CD14-positive monocyte (primary cell): ENCODE measurements at regions not wholly inside any gene's neighbourhood (a gene's known extent, or its start where the extent isn't known, plus 50 kb on each side); places are given as distances from the start of the nearest gene placed in this dataset.

Experiments
- DNase-seq, 3 donors: peaks; one replicate each; pipeline ENCODE4 v3.0.0-alpha.2; 2011 to 2022
- H2AFZ ChIP-seq: 2 replicates; pipeline ENCODE4 v1.6.0; 2012; ENCODE audit warnings: mild to moderate bottlenecking, low read depth, low read length, inconsistent platforms; ENCODE audit not compliant: insufficient read depth, poor library complexity, severe bottlenecking
- H3K27ac ChIP-seq, 2 donors: 1 replicate in 1 of 2; 2 replicates in 1 of 2; pipeline ENCODE4 v1.5.1; 2012 to 2013; ENCODE audit warnings: low read length in 2 of 2, control low read depth in 1 of 2, inconsistent platforms in 1 of 2, low read depth in 1 of 2, mild to moderate bottlenecking in 1 of 2
- H3K27me3 ChIP-seq, 2 donors: one replicate each; pipeline versions ENCODE4 v1.6.0 to v1.6.1; 2011 to 2013; ENCODE audit warnings: low read length in 2 of 2; ENCODE audit not compliant: control insufficient read depth in 2 of 2, insufficient read depth in 2 of 2
- H3K36me3 ChIP-seq, 2 donors: replicated peaks in 1 of 2; 1 replicate in 1 of 2; 2 replicates in 1 of 2; pipeline versions ENCODE4 v1.5.1 to v1.6.1; 2012 to 2013; ENCODE audit warnings: low read length in 2 of 2, control low read depth in 1 of 2, inconsistent platforms in 1 of 2, mild to moderate bottlenecking in 1 of 2; ENCODE audit not compliant: insufficient read depth in 2 of 2, control insufficient read depth in 1 of 2
- H3K4me1 ChIP-seq, 2 donors: 1 replicate in 1 of 2; 2 replicates in 1 of 2; pipeline versions ENCODE4 v1.5.1 to v1.6.1; 2012 to 2013; ENCODE audit warnings: low read length in 2 of 2, control low read depth in 1 of 2, inconsistent platforms in 1 of 2, mild to moderate bottlenecking in 1 of 2, moderate library complexity in 1 of 2; ENCODE audit not compliant: insufficient read depth in 2 of 2, control insufficient read depth in 1 of 2
- H3K4me2 ChIP-seq: replicated peaks from 2 replicates; pipeline ENCODE3; 2012; ENCODE audit warnings: low read length, moderate library complexity, mild to moderate bottlenecking; ENCODE audit not compliant: poor library complexity, severe bottlenecking; ENCODE audit errors: extremely low read depth
- H3K4me3 ChIP-seq, 3 experiments: fragments of 200-600 bp in 1 of 3; sonication (generic) in 1 of 3; replicated peaks in 1 of 3; 1 replicate in 2 of 3; 2 replicates in 1 of 3; pipeline ENCODE4 v1.5.1; 2011 to 2013; ENCODE audit warnings: low read length in 3 of 3, mild to moderate bottlenecking in 3 of 3, control low read depth in 2 of 3, low read depth in 2 of 3, inconsistent platforms in 1 of 3, moderate library complexity in 1 of 3
- H3K79me2 ChIP-seq: 2 replicates; pipeline ENCODE4 v1.6.0; 2012; ENCODE audit warnings: mild to moderate bottlenecking, control low read depth, inconsistent platforms, low read length, moderate library complexity; ENCODE audit not compliant: insufficient read depth
- H3K9ac ChIP-seq: 2 replicates; pipeline ENCODE4 v1.6.0; 2017; ENCODE audit warnings: low read length, mild to moderate bottlenecking; ENCODE audit not compliant: insufficient read depth, poor library complexity, severe bottlenecking
- H3K9me3 ChIP-seq, 2 donors: replicated peaks in 1 of 2; 1 replicate in 1 of 2; 2 replicates in 1 of 2; pipeline versions ENCODE4 v1.5.1 to v1.6.1; 2012 to 2013; ENCODE audit warnings: low read length in 2 of 2, control low read depth in 1 of 2; ENCODE audit not compliant: control insufficient read depth in 1 of 2, insufficient read depth in 1 of 2
- H4K20me1 ChIP-seq: 2 replicates; pipeline ENCODE4 v1.6.0; 2012; ENCODE audit warnings: mild to moderate bottlenecking, low read length, control low read depth, moderate library complexity; ENCODE audit not compliant: insufficient read depth
- H3K27ac Mint-ChIP-seq, 7 donors: one replicate each; pipeline ENCODE4 v1.8.0; 2020; ENCODE audit warnings: mild to moderate bottlenecking in 7 of 7, mixed read lengths in 7 of 7, moderate library complexity in 6 of 7, inconsistent platforms in 2 of 7
- H3K27me3 Mint-ChIP-seq, 3 donors: one replicate each; pipeline ENCODE4 v1.8.0; 2021 to 2022; ENCODE audit warnings: low read depth in 3 of 3, mild to moderate bottlenecking in 3 of 3, mixed read lengths in 3 of 3, moderate library complexity in 3 of 3, inconsistent platforms in 1 of 3
- H3K36me3 Mint-ChIP-seq, 2 donors: one replicate each; pipeline ENCODE4 v1.8.0; 2020; ENCODE audit warnings: mixed read lengths in 2 of 2, inconsistent platforms in 1 of 2, mild to moderate bottlenecking in 1 of 2
- H3K4me1 Mint-ChIP-seq: one replicate; pipeline ENCODE4 v1.8.0; 2020; ENCODE audit warnings: mild to moderate bottlenecking, mixed read lengths
- H3K4me3 Mint-ChIP-seq, 2 donors: one replicate each; pipeline ENCODE4 v1.8.0; 2020; ENCODE audit warnings: mild to moderate bottlenecking in 2 of 2, mixed read lengths in 2 of 2, moderate library complexity in 1 of 2
- H3K9me3 Mint-ChIP-seq, 7 donors: one replicate each; pipeline ENCODE4 v1.8.0; 2020 to 2022; ENCODE audit warnings: mixed read lengths in 7 of 7, mild to moderate bottlenecking in 6 of 7, moderate library complexity in 6 of 7, inconsistent platforms in 2 of 7
- CTCF ChIP-seq: fragments of 200-600 bp; IDR thresholded peaks from one replicate; pipeline ENCODE4 v1.8.0; 2022; ENCODE audit warnings: antibody characterized with exemption, mild to moderate bottlenecking
- WGBS: methylation state at CpG from one replicate; pipeline ENCODE4 v1.1.5; 2013; ENCODE audit warnings: missing lambda C conversion rate; ENCODE audit not compliant: insufficient coverage; 5-methylcytosine and 5-hydroxymethylcytosine counted together
- intact Hi-C, 2 donors: fragments of 100-400 bp; cut with micrococcal nuclease; formaldehyde crosslinking; loops; one replicate each; pipeline versions ENCODE4 v1.15.0 to v1.15.1; 2023

DNA sequence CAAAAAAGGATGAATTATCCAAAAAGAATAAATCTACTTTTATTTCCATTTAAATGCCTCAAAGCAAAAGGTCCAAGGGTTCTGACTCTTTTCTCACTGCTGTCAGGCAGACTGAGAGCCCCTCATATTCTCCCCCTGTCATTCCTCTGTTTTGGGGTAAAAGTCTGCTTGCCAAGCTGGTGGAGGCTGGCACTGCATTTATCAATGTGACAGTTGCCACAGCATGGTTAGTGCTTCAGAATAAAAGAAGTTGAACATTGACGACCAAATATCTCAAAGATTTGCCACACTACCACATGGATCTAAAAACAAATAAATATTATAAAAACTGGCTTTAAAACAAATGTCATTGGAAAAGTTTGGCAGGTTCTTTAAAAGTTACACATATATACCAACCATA lies 89.2 kb upstream of the SNRK start:
- H3K9me3 ChIP-seq, result no peaks in the 10 kb centered on the region
- peaks cover 12 to 13% of the 10 kb centered on the region in 2 donors for H3K4me1 ChIP-seq
- no peaks in the 10 kb centered on the region for H3K79me2 ChIP-seq
- no peak overlapping the region for H3K27ac ChIP-seq
- H3K4me2 ChIP-seq, result no peak overlapping the region
- peaks cover 3 to 6% (median 6%) of the 10 kb centered on the region in 3 donors for H3K27me3 Mint-ChIP-seq
- H3K9me3 Mint-ChIP-seq, result peaks cover 0 to 14% (median 4%) of the 10 kb centered on the region in 7 donors
- H3K27ac Mint-ChIP-seq, result no peak overlapping the region
- H3K36me3 Mint-ChIP-seq, result no peaks in the 10 kb centered on the region
- TF ChIP-seq CTCF, result no peak
- H3K4me1 Mint-ChIP-seq, result peaks cover 14% of the 10 kb centered on the region
- DNase-seq, result no peak
- intact Hi-C loops, result no loop called here
- no peak overlapping the region for H3K4me3 ChIP-seq
- H3K36me3 ChIP-seq, result no peaks in the 10 kb centered on the region
- H3K27me3 ChIP-seq, result no peaks in the 10 kb centered on the region
- no peak overlapping the region for H3K4me3 Mint-ChIP-seq
- no peak overlapping the region for H3K9ac ChIP-seq
- no peaks in the 10 kb centered on the region for H4K20me1 ChIP-seq
- no CpG with 5 or more reads among the region's 1 CpG for WGBS
- H2AFZ ChIP-seq, result no peak overlapping the region

- H3K79me2 ChIP-seq, result no peaks in the 10 kb centered on the region
- no peak for TF ChIP-seq CTCF
- Mint-ChIP-seq H3K27me3 (peaks cover 3 to 6% (median 6%) of the 10 kb centered on the region in 3 donors), H3K27ac (no peak overlapping the region), H3K36me3 (no peaks in the 10 kb centered on the region), H3K4me1 (peaks cover 16% of the 10 kb centered on the region), H3K4me3 (no peak overlapping the region), H3K9me3 (peaks cover 0 to 14% (median 4%) of the 10 kb centered on the region in 7 donors)
- H3K4me1 ChIP-seq, result peaks cover 12 to 13% of the 10 kb centered on the region in 2 donors
- H4K20me1 ChIP-seq, result no peaks in the 10 kb centered on the region
- no peak overlapping the region for H3K9ac ChIP-seq
- H3K4me2 ChIP-seq, result no peak overlapping the region
- no peaks in the 10 kb centered on the region for H3K36me3 ChIP-seq
- DNase-seq, result no peak
- no peak overlapping the region for H3K4me3 ChIP-seq
- H3K27me3 ChIP-seq, result no peaks in the 10 kb centered on the region
- H3K27ac ChIP-seq, result no peak overlapping the region
- intact Hi-C loops, result no loop called here
- H2AFZ ChIP-seq, result no peak overlapping the region
- H3K9me3 ChIP-seq, result no peaks in the 10 kb centered on the region
- 98% methylated on average over 5 of the region's 6 CpGs for WGBS
Observed at GRCh38 chr3:43196721-43197120, 89.6 kb upstream of the SNRK start.
